Esophagus squamous epithelium (tissue), 5 donors: ENCODE measurements at regions not wholly inside any gene's neighbourhood (a gene's known extent, or its start where the extent isn't known, plus 50 kb on each side); places are given as distances from the start of the nearest gene placed in this dataset.
A peak's percentile ranks its signal among the peaks of the same experiment; 100 is the strongest.

Source experiments
- DNase-seq: peaks from one replicate; lab custom pipeline; 2025; lab: John Stamatoyannopoulos, UW
- H3K27ac ChIP-seq, 4 donors: fragments of 200-600 bp; sonication (generic); one replicate each; pipeline ENCODE4 v1.5.1; 2016 to 2019; ENCODE audit warnings: mild to moderate bottlenecking in 1 of 4
- H3K27me3 ChIP-seq, 4 donors: fragments of 200-600 bp; sonication (generic); 1 replicate in 3 of 4; 2 replicates in 1 of 4; pipeline versions ENCODE4 v1.5.1 to v1.6.0; 2017 to 2021; ENCODE audit warnings: antibody characterized with exemption in 1 of 4
- H3K36me3 ChIP-seq, 3 donors: fragments of 200-600 bp; sonication (generic); one replicate each; pipeline ENCODE4 v1.5.1; 2016 to 2019
- H3K4me1 ChIP-seq, 3 donors: fragments of 200-600 bp; sonication (generic); one replicate each; pipeline ENCODE4 v1.5.1; 2017 to 2019
- H3K4me3 ChIP-seq, 4 donors: fragments of 200-600 bp; sonication (generic); 1 replicate in 3 of 4; 2 replicates in 1 of 4; pipeline ENCODE4 v1.5.1; 2016 to 2019; ENCODE audit warnings: mild to moderate bottlenecking in 2 of 4, moderate library complexity in 1 of 4
- H3K9me3 ChIP-seq, 3 donors: fragments of 200-600 bp; sonication (generic); one replicate each; pipeline ENCODE4 v1.5.1; 2016 to 2019
- POLR2A ChIP-seq, 4 donors: fragments of 450-650 bp; IDR thresholded peaks; one replicate each; pipeline ENCODE4 v1.6.1; 2017; ENCODE audit warnings: antibody characterized with exemption in 4 of 4, mild to moderate bottlenecking in 4 of 4, moderate library complexity in 3 of 4
- WGBS, 2 donors: methylation state at CpG; one replicate each; pipeline ENCODE4 v1.1.5; 2018; 5-methylcytosine and 5-hydroxymethylcytosine counted together
- intact Hi-C: fragments of 100-400 bp; cut with DNase I; formaldehyde crosslinking; loops from one replicate; pipeline ENCODE4 v1.15.0; 2022
- TF ChIP-seq, protein P1 (sequence below), 6 experiments: fragments of 450-650 bp in 4 of 6; fragments of 200-600 bp in 2 of 6; sonication (generic) in 2 of 6; IDR thresholded peaks; one replicate each; pipeline ENCODE4 v1.5.1; 2016 to 2019; ENCODE audit warnings: antibody characterized with exemption in 6 of 6, mild to moderate bottlenecking in 4 of 6, moderate library complexity in 4 of 6
- donor health status: DM: yes; HTN: yes; CAD: no.

DNA sequence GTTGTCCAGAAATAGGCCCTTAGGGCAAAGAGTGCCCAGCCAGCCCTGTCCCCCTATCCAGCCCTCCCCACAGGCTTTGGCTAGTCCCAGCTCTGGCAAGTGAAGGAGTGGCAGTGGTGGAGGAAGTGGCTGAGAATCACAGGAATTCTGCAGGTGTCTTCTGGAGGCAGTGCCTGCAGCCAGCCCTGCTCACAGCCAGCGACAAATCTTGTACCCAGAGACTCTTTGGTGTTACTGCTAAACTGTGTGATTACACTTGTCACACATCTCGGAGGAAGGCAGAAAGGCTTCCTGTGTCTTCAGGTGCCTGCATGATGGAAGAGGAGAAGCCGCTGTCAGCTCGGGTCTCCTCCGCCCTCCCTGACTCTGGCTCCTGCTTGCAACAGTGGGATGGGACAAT is 71.6 kb upstream of the GRIK3 start:
- no peaks in the 10 kb centered on the region for H3K4me1 ChIP-seq
- no peak overlapping the region for H3K4me3 ChIP-seq
- no peaks in the 10 kb centered on the region for H3K36me3 ChIP-seq
- no peak overlapping the region for H3K27ac ChIP-seq
- no peaks in the 10 kb centered on the region for H3K9me3 ChIP-seq
- peaks cover 0 to 33% (median 0%) of the 10 kb centered on the region in 4 donors for H3K27me3 ChIP-seq
- intact Hi-C loops: no loop called here
- no peak for TF ChIP-seq POLR2A (IDR thresholded peaks at IDR 0.05)
- TF ChIP-seq, protein P1, sequence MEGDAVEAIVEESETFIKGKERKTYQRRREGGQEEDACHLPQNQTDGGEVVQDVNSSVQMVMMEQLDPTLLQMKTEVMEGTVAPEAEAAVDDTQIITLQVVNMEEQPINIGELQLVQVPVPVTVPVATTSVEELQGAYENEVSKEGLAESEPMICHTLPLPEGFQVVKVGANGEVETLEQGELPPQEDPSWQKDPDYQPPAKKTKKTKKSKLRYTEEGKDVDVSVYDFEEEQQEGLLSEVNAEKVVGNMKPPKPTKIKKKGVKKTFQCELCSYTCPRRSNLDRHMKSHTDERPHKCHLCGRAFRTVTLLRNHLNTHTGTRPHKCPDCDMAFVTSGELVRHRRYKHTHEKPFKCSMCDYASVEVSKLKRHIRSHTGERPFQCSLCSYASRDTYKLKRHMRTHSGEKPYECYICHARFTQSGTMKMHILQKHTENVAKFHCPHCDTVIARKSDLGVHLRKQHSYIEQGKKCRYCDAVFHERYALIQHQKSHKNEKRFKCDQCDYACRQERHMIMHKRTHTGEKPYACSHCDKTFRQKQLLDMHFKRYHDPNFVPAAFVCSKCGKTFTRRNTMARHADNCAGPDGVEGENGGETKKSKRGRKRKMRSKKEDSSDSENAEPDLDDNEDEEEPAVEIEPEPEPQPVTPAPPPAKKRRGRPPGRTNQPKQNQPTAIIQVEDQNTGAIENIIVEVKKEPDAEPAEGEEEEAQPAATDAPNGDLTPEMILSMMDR (IDR thresholded peaks at IDR 0.05): no peak
- WGBS, 2 donors: 73% methylated on average over 4 of the region's 5 CpGs; no CpG with 5 or more reads in 1 of the 2 donors
- DNase-seq: no peak

GRCh38 chr1:37107153-37107907 is 73.0 kb upstream of the GRIK3 start:
- DNase-seq: no peak
- H3K4me3 ChIP-seq: no peak overlapping the region
- intact Hi-C loops: no loop called here
- TF ChIP-seq, protein P1 (IDR thresholded peaks at IDR 0.05): no peak
- TF ChIP-seq POLR2A (IDR thresholded peaks at IDR 0.05): no peak
- H3K27ac ChIP-seq: no peak overlapping the region
- 72 to 75% methylated on average over 4 to 5 of the region's 5 CpGs for WGBS, 2 donors
- H3K27me3 ChIP-seq: peaks cover 0 to 23% (median 0%) of the 10 kb centered on the region in 4 donors
- no peaks in the 10 kb centered on the region for H3K9me3 ChIP-seq
- no peaks in the 10 kb centered on the region for H3K36me3 ChIP-seq
- H3K4me1 ChIP-seq: no peaks in the 10 kb centered on the region

- Histone ChIP-seq H3K4me3 (no peak overlapping the region), H3K4me1 (no peaks in the 10 kb centered on the region), H3K27ac (no peak overlapping the region), H3K27me3 (peaks cover 0 to 21% (median 0%) of the 10 kb centered on the region in 4 donors), H3K36me3 (no peaks in the 10 kb centered on the region), H3K9me3 (no peaks in the 10 kb centered on the region)
- TF ChIP-seq, protein P1 (IDR thresholded peaks at IDR 0.05): no peak
- TF ChIP-seq POLR2A (IDR thresholded peaks at IDR 0.05): no peak
- no peak for DNase-seq
- intact Hi-C loops: no loop called here
- 87 to 89% methylated on average over 5 to 9 of the region's 9 CpGs for WGBS, 2 donors
Measured at GRCh38 chr1:37108596-37109188, 74.4 kb upstream of the GRIK3 start.

- no peak overlapping the region for H3K4me3 ChIP-seq
- no peaks in the 10 kb centered on the region for H3K36me3 ChIP-seq
- H3K27me3 ChIP-seq: peaks cover 0 to 17% (median 0%) of the 10 kb centered on the region in 4 donors
- 5 to 26% methylated on average over 1 of the region's 1 CpG for WGBS, 2 donors
- TF ChIP-seq, protein P1 (IDR thresholded peaks at IDR 0.05): no peak
- no peak for TF ChIP-seq POLR2A (IDR thresholded peaks at IDR 0.05)
- DNase-seq: no peak
- H3K9me3 ChIP-seq: no peaks in the 10 kb centered on the region
- intact Hi-C loops: no loop called here
- peak overlapping the region in 2 of 4 donors; percentile 10 to 35 for H3K27ac ChIP-seq
- H3K4me1 ChIP-seq: no peaks in the 10 kb centered on the region
Measured at GRCh38 chr1:37112430-37112829, 78.1 kb upstream of the GRIK3 start.
